Daoy (cell line): ENCODE measurements at regions not wholly inside any gene's neighbourhood (a gene's known extent, or its start where the extent isn't known, plus 50 kb on each side); places are given as distances from the start of the nearest gene placed in this dataset.

Source experiments
- DNase-seq: peaks from one replicate; pipeline ENCODE4 v3.0.0-alpha.2; 2015; ENCODE audit warnings: low read depth

GRCh38 chr13:73404581-73404980 is 345.8 kb downstream of the KLF5 start:
- no peak for DNase-seq

- DNase-seq: no peak
Observed at GRCh38 chr13:73403355-73404120, 344.7 kb downstream of the KLF5 start.

DNA sequence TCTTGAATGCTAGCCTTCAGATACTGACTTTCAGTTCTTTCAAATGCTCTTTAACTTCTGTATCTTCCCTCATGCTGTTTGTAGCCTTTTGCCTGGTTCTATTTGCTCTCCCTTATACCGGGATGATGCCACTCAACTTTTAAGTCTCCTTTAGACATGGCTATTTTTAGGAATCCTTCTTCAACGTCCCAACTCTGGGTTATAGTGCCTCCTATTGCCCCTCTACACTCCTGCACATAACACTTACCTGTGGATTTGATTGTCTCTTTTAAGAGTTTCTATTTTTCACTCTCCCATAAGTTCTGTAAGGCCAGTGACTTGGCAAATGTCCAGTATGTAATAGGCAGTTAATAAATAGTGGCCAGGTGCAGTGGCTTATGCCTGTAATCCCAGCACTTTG is 343.0 kb downstream of the KLF5 start:
- no peak for DNase-seq

DNA sequence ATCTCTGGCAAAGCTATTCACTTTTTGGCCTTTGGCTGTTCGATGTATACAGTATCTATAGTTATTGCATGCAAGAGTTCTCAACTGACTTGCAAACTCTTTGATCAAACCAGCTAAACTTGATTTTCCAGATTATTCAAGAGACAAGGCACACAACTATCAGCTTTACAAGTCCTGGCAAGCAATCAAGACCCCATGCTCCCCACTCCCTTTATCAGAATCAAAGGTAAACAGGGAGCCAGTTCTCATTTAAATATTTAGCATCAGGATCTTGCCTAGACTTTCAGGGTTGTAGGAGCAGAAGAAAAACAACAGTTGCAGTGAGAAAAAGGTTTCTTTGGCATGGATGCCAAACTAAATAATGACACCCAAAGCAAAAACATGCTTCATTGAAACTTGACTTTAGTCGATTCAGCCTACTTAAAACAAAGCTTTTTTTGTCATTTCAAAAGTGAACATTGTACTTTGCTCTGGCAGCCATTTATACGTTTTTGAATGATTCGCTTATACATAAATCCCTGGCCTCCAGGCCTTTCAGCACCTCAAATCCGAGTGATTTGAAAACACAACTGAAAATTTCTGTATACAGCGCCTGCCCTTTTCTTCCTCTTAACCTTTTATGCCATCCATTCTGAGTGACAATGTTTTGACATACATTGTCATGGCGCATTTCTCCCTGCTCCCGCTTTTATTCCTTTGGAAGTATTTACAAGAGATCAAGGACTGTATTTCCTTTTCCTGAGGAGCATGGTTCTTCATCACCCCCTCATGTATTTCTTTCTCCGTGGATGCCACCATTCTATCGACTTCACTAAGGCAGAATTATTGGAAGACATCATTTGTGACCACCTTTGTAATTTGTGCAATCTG is 340.8 kb downstream of the KLF5 start:
- DNase-seq: no peak

- no peak for DNase-seq
Observed at GRCh38 chr13:73397496-73398305, 338.9 kb downstream of the KLF5 start.

- DNase-seq: no peak
Observed at GRCh38 chr13:73394066-73394465, 335.3 kb downstream of the KLF5 start.

GRCh38 chr13:73390100-73390499 is 331.3 kb downstream of the KLF5 start:
- no peak for DNase-seq

- DNase-seq: no peak
Observed at GRCh38 chr13:73388586-73388985, 329.8 kb downstream of the KLF5 start.

DNA sequence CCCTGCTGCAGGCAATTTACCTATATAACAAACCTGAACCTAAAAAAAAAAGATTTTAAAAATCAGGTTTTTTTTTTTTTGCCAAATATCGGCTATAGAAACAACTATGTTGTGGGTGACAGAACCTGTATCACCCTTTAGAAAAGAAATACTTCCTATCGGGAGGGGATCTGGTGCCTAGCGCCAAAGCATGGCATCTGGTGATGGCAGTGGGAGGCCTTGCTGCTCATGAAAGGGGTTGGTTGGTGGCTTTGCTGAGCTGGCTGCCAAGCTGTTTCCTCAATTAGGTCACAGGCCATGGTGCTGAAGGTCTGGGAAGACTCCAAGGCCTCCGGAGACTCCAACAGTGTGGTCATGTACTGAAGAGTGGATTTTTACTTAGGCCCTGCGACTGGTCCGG is 328.5 kb downstream of the KLF5 start:
- DNase-seq: no peak

GRCh38 chr13:73385848-73386247 is 327.0 kb downstream of the KLF5 start:
- no peak for DNase-seq

DNA sequence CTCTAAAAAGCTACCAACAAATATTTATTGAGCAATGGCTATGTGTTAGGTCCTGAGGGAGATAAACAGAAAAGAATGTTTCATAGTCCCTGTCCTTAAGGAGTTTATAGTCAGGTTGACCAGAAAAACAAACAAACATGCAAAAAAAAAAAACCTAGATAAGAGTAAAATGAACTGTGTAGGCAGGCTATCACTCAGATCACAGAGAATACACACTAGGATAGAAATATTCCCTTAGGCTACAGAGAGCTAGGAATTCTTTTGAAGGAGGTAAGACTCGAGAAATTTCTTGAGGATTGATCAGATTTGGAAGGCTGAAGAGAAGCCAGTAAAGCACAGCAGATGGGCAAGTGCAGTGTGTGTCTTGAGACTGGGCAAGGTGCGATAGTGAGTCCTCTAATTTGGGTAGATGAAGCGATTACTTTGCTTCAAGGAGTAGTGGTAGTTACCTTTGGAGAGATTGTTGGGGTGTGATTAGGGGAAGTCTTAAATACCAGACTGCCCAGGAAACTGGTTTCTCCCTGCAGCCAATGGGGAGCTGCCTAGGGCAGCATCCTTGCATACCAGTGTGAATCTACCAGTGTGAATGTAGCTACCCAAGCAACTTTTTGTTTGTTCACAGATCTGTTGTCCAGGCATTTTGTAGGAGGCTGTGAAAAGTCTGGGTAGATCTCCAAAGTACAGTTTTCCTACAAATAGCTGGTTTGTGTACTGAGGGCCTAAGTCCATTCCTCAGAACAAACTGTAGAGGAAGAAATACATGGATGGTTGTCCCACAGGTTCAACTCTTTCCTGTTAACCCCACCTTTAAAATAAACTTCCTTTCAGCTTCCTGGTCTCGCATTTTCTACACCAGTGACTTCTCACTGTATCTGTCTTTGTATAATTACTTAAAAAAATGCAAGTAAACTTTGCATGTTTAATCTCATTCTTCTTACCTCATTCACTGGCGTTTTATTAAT is 314.1 kb downstream of the KLF5 start:
- DNase-seq: no peak

DNA sequence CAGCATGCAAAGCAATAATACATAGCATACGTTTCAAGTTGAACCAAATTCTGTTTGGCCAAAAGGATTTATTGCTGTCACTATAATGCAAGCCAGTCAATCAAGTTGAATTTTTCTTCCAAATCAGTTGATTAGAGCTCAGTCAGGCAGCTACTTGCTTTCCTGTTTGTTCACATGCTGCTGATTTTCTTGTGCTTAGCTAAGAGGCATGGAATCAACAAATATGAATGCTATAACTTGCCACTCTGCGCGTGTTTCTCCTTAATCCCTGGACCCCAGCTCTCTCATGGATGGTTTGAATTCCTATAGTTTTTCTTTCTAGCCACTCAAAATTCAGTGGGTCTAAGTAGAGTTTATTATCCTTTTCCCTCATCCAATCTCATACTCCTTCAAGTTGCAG is 311.3 kb downstream of the KLF5 start:
- no peak for DNase-seq

DNA sequence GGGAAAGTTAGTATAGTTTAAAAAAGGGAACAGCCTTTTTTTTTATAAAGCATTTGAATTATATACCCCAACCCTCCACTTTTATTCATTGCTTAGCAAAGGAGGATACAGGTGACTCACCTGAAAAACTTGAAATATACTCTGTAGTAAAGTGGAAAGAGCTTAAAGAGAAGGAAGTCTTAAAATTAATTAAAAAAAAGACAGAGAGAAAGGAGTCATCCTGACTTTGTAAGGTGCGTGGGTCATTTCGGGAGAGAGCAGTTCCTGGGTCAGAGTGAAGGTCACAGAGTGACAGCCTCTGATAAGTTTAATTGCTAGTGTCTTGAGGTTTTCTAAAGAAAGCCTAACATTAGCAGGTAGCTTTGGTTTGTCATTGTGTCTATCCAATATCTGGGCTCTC is 310.3 kb downstream of the KLF5 start:
- DNase-seq: no peak

DNA sequence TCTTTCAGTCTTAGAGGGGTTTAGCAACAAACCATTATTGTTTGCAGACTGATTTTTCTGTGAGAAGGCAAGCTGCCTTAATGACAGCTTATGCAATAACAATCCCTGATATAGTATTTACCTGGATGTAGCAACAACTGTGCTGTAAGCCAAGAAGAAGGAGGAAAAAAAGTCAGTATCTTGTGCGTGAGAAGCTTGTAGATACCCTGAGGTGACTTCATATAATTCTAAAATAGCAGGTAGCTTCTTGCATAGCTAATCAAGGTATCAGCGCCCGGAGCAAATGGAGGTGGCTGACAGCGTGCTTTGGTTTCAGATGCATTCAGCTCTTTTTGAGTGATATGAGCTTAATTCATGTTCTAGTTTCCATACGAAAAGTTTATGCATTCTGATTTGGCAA is 309.8 kb downstream of the KLF5 start:
- no peak for DNase-seq

DNA sequence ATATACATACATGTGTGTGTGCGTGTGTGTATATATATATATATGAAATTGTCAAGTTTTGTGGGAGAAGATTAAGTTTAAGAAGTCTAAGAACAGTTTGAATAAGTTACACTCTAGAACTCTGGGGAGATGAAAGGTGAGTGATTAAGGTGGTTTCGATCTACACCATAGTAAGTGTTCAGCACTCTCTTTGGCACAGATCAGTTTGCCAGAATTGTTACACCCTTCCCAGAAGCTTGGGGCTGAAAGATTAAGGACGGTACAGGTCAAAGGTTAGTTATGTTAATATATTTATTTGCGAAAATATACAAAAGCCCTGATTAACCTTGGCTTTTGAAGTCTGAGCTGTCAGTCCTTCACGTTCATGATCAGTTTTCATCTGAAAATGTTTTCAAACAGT is 309.1 kb downstream of the KLF5 start:
- no peak for DNase-seq

GRCh38 chr13:73366241-73366640 is 307.4 kb downstream of the KLF5 start:
- DNase-seq: no peak

DNA sequence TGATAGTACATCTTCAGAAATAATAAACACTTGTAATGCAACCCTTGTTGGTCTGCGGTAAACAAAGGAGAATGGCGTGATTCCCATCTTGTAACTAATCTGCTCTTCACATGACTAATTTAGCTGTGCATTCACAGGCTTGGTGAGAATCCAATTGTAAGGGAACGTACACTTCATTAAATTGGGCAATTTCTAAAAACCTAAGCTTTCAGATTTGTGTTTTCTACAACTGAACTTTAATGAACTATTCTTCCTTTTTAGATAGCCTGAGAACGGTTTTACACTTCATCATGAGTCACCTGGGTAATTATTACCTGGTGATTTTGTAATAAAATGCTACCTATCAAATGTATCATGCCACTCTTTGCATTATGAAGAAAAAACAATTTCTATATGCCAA is 306.9 kb downstream of the KLF5 start:
- no peak for DNase-seq

DNA sequence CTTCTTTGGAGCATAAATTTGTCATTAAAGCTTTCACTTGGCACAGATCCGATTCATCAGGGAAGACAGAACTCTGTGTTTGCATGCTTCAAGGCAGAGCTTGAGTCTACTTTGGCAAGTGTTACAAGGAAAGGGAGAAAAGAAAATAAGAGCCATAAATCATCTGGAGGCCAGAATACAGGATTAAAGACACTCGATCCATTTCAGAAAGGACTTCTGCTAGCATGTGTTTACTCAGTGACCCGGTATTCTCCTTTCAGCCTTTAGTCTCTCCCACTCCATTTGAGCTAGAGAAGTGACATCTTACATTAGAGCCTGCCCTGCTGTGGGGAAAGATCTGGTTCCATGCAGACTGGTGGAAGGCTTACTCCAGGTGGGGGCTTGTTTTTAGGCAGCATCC is 306.4 kb downstream of the KLF5 start:
- no peak for DNase-seq

DNA sequence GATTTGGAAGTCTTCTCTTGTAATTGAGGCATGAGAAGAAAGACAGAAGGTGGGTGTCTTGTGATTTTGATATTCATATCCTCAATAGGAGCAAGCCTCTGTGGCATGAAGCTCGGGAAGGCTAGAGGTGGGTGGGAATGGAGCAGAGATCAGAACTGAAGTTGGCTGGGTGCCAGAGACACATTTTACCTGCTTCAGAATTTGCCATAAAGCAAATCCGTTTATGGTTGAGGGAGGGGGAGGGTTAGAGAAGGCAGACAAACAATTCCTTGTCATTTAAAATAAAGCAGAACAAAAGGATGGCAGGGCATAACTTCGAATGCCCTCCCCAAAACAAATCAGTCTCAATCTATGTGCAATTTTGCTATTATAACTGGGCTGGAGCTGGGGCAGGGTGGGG is 305.9 kb downstream of the KLF5 start:
- DNase-seq: no peak

DNA sequence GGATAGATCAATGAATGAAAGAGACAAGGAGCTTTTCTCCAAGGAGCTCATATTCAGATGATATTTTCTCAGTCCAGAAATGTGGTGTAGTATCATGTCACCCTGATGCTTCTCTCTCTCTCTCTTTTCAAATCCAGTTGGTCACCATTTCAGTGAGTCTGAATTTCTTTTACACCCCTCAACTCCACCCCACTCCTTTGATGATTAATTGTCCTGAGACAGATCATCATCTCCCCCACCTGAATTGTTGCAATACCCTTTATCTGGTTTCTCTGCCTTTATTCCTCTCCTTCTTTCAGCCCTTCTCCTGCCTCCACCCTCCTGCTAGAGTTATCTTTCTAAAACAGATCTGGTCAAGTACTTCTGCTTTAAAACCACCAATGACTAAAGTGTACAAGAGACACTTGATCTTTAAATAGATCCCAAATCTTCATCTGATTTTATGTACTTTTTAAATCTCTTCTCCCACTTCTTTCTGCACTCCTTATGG is 299.8 kb downstream of the KLF5 start:
- DNase-seq: no peak

DNA sequence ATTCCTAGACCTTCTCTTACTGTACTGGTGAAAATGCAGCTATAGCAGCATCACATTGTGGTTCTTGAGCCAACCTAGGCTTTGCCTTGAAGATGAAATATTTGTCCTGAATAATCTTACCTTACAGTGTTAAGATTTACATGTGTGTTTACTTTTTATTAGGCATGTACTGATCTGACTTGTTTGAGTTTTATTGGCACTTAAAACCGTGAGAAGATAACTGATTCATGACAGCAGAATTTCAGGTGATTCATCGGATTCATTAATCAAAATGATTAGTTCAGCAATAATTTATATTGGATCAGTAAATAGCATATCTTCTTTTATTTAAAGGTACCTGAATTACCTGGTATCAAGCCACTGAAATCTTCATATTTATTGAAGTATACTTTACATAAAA is 296.3 kb downstream of the KLF5 start:
- no peak for DNase-seq
